Activated naive CD4-positive, alpha-beta T cell (primary cell): ENCODE measurements at regions not wholly inside any gene's neighbourhood (a gene's known extent, or its start where the extent isn't known, plus 50 kb on each side); places are given as distances from the start of the nearest gene placed in this dataset.

Experiments used
- DNase-seq, 4 experiments: peaks; one replicate each; lab custom pipeline; 2025; lab: John Stamatoyannopoulos, UW

DNA sequence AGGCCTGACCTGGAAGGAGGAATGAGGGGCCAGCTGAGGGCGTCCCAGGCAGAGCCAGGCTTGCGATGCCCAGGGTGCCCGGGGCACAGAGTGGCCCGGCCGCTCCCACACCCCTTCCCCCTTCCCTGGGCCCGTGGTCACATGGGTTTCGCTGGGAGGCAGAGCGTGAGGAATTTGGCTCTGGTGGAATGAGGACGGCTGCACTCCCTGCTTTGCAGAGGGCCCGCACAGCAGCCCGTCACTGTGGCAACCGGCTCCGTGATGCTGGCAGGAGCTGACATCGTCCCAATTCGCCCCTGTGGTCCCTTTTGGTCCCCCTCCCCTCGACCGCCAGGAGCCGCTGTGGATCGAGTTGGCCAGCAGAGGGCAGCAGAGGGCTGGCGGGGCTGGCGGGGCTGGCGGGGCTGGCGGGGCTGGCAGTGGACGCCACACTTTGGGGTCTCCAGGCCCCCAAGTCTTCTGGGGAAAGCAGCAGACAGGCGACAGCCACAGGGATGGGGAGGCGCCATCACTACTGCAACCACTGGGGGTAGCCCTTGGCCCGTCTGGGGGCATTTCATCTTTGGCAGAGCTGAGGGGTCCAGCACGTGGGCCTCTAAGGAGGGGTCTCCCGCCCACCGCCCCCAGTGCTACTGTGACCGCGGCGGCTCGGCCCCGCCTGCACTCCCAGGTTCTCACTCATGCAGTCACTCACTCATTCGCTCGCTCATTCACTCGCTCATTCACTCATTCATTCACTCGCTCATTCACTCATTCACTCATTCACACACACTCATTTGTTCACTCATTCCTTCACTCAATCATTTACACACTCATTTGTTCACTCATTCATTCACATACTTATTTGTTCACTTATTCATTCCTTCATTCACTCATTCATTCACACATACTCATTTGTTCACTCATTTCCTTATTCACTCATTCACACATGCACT is 49.7 kb upstream of the BHLHE23 start:
- DNase-seq, result peak in 3 of 4 experiments; percentile 18 to 48 (median 23)
